ENCODE measurements at regions not wholly inside any gene's neighbourhood (a gene's known extent, or its start where the extent isn't known, plus 50 kb on each side); places are given as distances from the start of the nearest gene placed in this dataset.

GRCh38 chr12:65638324-65638723 lies 186.0 kb upstream of the HMGA2 start:
- TF ChIP-seq CTCF (conservative IDR thresholded peaks at IDR 0.05; ENCODE audit: low read length) (no peak), EZH2phosphoT487 (IDR thresholded peaks at IDR 0.05; ENCODE audit: borderline replicate concordance, low read depth, low read length) (no peak)

All from OCI-LY7 (cell line).